ENCODE measurements at regions not wholly inside any gene's neighbourhood (a gene's known extent, or its start where the extent isn't known, plus 50 kb on each side); places are given as distances from the start of the nearest gene placed in this dataset.
A peak's percentile ranks its signal among the peaks of the same experiment; 100 is the strongest.

DNA sequence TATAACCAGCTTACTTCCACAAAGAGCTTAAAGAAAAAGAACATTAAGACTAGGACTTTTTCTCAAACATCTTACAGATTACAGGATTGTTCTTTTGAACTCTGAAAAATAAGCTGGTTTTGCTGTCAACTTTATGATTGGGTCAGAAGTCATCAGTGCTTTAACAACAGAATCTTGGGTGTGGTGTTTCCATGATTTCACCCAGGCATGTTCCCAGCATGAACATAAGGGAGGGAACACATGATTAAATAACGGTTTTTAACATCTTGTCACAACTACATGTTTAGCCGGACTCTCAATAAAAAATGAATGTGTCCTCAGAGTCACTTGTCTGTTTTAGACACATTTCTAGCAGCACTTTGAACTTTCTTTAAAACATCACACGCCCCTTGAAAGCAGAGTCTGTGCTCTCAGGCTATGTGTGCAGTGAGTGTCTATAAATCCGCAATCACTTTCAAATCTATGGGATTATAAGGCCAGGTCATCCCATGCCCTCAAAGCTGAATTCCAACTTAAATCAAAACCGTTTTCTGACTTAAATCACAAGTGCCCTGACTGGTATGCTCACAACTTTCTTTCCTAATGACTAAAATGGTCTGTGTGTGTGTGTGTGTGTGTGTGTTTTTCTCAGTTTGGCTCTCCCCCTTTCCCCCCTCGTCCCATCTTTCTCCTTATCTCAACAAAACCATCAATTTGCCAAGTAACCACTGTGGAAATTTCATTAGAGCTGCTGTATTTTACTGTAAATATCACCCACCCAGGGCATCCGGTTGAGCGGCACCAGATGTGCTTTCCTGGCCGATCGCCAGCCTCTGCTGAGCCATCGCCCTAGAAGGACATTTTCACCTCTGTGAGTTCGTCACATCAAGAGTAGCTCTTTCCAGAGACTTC is 216.8 kb upstream of the DTNBP1 start:
- no TSS peak for BruUV-seq (replicated peaks)
- peaks cover 28% of the 10 kb centered on the region for H3K4me1 ChIP-seq (ENCODE audit: insufficient read depth, low read length)
- H3K36me3 ChIP-seq (ENCODE audit: low read depth, low read length), result no peaks in the 10 kb centered on the region
- no peak overlapping the region for H3K9ac ChIP-seq (ENCODE audit: low read length)
- H3K9me2 ChIP-seq (replicated peaks; ENCODE audit: low read length), result no peaks in the 10 kb centered on the region
- H3K9me3 ChIP-seq (ENCODE audit: low read length), result no peaks in the 10 kb centered on the region
- H4K20me1 ChIP-seq (ENCODE audit: low read length), result no peaks in the 10 kb centered on the region
- H3K79me2 ChIP-seq (ENCODE audit: low read length), result no peaks in the 10 kb centered on the region
- no peak for TF ChIP-seq EZH2phosphoT487 (IDR thresholded peaks at IDR 0.05; ENCODE audit: borderline replicate concordance, low read length)
- TF ChIP-seq, protein P1, sequence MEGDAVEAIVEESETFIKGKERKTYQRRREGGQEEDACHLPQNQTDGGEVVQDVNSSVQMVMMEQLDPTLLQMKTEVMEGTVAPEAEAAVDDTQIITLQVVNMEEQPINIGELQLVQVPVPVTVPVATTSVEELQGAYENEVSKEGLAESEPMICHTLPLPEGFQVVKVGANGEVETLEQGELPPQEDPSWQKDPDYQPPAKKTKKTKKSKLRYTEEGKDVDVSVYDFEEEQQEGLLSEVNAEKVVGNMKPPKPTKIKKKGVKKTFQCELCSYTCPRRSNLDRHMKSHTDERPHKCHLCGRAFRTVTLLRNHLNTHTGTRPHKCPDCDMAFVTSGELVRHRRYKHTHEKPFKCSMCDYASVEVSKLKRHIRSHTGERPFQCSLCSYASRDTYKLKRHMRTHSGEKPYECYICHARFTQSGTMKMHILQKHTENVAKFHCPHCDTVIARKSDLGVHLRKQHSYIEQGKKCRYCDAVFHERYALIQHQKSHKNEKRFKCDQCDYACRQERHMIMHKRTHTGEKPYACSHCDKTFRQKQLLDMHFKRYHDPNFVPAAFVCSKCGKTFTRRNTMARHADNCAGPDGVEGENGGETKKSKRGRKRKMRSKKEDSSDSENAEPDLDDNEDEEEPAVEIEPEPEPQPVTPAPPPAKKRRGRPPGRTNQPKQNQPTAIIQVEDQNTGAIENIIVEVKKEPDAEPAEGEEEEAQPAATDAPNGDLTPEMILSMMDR (conservative IDR thresholded peaks at IDR 0.05; ENCODE audit: low read depth, low read length), result no peak
- TF ChIP-seq EZH2 (IDR thresholded peaks at IDR 0.05; ENCODE audit: low read length, unreplicated experiment), result no peak
- no peak overlapping the region for H2AFZ ChIP-seq (ENCODE audit: low read length)
- intact Hi-C loops (cut with micrococcal nuclease), result no loop called here
- H3K27me3 ChIP-seq (ENCODE audit: low read length), result no peaks in the 10 kb centered on the region
- no peak overlapping the region for H3K27ac ChIP-seq (ENCODE audit: low read length)
- DNase-seq (peak; percentile 56), ATAC-seq (no peak)
- no peak overlapping the region for H3K4me3 ChIP-seq (ENCODE audit: low read length)
- ChIA-PET CTCF (no interaction called here), POLR2A (ENCODE audit: unreplicated experiment) (no interaction called here)
- H3K4me2 ChIP-seq (ENCODE audit: low read length), result no peak overlapping the region
- H3F3A ChIP-seq (ENCODE audit: low read length, unreplicated experiment), result peaks cover 5% of the 10 kb centered on the region

DNA sequence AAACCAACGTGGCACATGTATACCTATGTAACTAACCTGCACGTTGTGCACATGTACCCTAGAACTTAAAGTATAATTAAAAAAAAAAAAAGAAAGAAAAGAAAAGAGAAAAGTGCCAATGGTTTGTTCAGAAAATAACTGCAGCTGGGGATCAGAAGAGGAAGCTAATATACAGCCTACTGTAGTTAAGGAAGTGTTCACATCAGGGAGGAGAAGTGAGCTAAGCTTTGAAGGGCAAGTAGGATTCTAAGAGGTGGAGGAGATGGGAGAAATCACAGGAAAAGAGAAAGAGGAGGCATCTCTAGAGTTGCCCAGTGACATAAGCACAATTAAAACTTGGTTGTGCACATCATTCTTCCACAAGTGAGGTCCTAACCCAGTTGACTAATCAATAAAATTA is 214.4 kb upstream of the DTNBP1 start:
- ATAC-seq, result no peak
- Histone ChIP-seq H3K79me2 (ENCODE audit: low read length) (no peaks in the 10 kb centered on the region), H4K20me1 (ENCODE audit: low read length) (no peaks in the 10 kb centered on the region), H3K27ac (ENCODE audit: low read length) (no peak overlapping the region), H3K36me3 (ENCODE audit: low read depth, low read length) (no peaks in the 10 kb centered on the region), H3K27me3 (ENCODE audit: low read length) (no peaks in the 10 kb centered on the region), H3K4me3 (ENCODE audit: low read length) (no peak overlapping the region), H3K4me1 (ENCODE audit: insufficient read depth, low read length) (peaks cover 42% of the 10 kb centered on the region), H3K9me3 (ENCODE audit: low read length) (no peaks in the 10 kb centered on the region), H3F3A (ENCODE audit: low read length, unreplicated experiment) (peaks cover 5% of the 10 kb centered on the region), H3K9ac (ENCODE audit: low read length) (no peak overlapping the region), H2AFZ (ENCODE audit: low read length) (no peak overlapping the region), H3K9me2 (replicated peaks; ENCODE audit: low read length) (no peaks in the 10 kb centered on the region), H3K4me2 (ENCODE audit: low read length) (no peak overlapping the region)
- ChIA-PET POLR2A (ENCODE audit: unreplicated experiment) (interaction anchor here (0.6 kb wide), 1 partner anchor 42 kb away, joined by 4 read pairs; no protein-coding TSS in a partner anchor), CTCF (no interaction called here)
- intact Hi-C loops (cut with micrococcal nuclease), result no loop called here
- DNase-seq, result no peak
- BruUV-seq (replicated peaks), result no TSS peak
- TF ChIP-seq, protein P1 (conservative IDR thresholded peaks at IDR 0.05; ENCODE audit: low read depth, low read length), result no peak
- TF ChIP-seq EZH2phosphoT487 (IDR thresholded peaks at IDR 0.05; ENCODE audit: borderline replicate concordance, low read length) (no peak), EZH2 (IDR thresholded peaks at IDR 0.05; ENCODE audit: low read length, unreplicated experiment) (no peak)

GRCh38 chr6:15876406-15876805 is 213.6 kb upstream of the DTNBP1 start:
- no peak overlapping the region for H2AFZ ChIP-seq (ENCODE audit: low read length)
- POLR2A ChIA-PET (ENCODE audit: unreplicated experiment), result interaction anchor here (0.5 kb wide), 1 partner anchor 1140 kb away, joined by 3 read pairs; no protein-coding TSS in a partner anchor
- H3K9me2 ChIP-seq (replicated peaks; ENCODE audit: low read length), result no peaks in the 10 kb centered on the region
- H3K27ac ChIP-seq (ENCODE audit: low read length), result peak overlapping the region; percentile 92
- H4K20me1 ChIP-seq (ENCODE audit: low read length), result no peaks in the 10 kb centered on the region
- no peak overlapping the region for H3K9ac ChIP-seq (ENCODE audit: low read length)
- CTCF ChIA-PET, result interaction anchor here (1.0 kb wide), 1 partner anchor 185 kb away, joined by 5 read pairs; no protein-coding TSS in a partner anchor
- no peaks in the 10 kb centered on the region for H3K79me2 ChIP-seq (ENCODE audit: low read length)
- no peaks in the 10 kb centered on the region for H3K9me3 ChIP-seq (ENCODE audit: low read length)
- DNase-seq, result peak; percentile 95
- TF ChIP-seq, protein P1 (conservative IDR thresholded peaks at IDR 0.05; ENCODE audit: low read depth, low read length), result no peak
- TF ChIP-seq EZH2 (IDR thresholded peaks at IDR 0.05; ENCODE audit: low read length, unreplicated experiment) (no peak), EZH2phosphoT487 (IDR thresholded peaks at IDR 0.05; ENCODE audit: borderline replicate concordance, low read length) (no peak)
- intact Hi-C loops (cut with micrococcal nuclease), result no loop called here
- 0 out of 2 replicates have a peak overlapping the region, but pooled peaks have one; percentile 2 for H3K4me2 ChIP-seq (ENCODE audit: low read length)
- peak; percentile 75 for ATAC-seq
- H3F3A ChIP-seq (ENCODE audit: low read length, unreplicated experiment), result peaks cover 5% of the 10 kb centered on the region
- no peaks in the 10 kb centered on the region for H3K36me3 ChIP-seq (ENCODE audit: low read depth, low read length)
- BruUV-seq (replicated peaks), result no TSS peak
- no peaks in the 10 kb centered on the region for H3K27me3 ChIP-seq (ENCODE audit: low read length)
- peaks cover 43% of the 10 kb centered on the region for H3K4me1 ChIP-seq (ENCODE audit: insufficient read depth, low read length)
- H3K4me3 ChIP-seq (ENCODE audit: low read length), result no peak overlapping the region
